GM12878 (cell line): ENCODE measurements at regions not wholly inside any gene's neighbourhood (a gene's known extent, or its start where the extent isn't known, plus 50 kb on each side); places are given as distances from the start of the nearest gene placed in this dataset.

Source experiments
- ATAC-seq: fragments of 200-7000 bp; cut with Tn5 transposase; 3 replicates; pipeline ENCODE4 v1.9.1; 2020; ENCODE audit warnings: mild to moderate bottlenecking, moderate library complexity
- BruUV-seq: library from RNA; stranded (reverse); fragments of 400-500 nt; replicated peaks from 2 replicates; lab custom pipeline; 2021; lab: Mats Ljungman, UMichigan
- CTCF ChIA-PET: fragments of 300-600 bp; sonication (Branson Sonifier 250); formaldehyde crosslinking; extraction: SDS; loops from one replicate; lab custom pipeline; 2021; ENCODE audit warnings: inconsistent platforms; lab: Yijun Ruan, JAX
- POLR2A ChIA-PET: fragments of 350-600 bp; formaldehyde crosslinking; extraction: SDS; loops from one replicate; lab custom pipeline; 2021; ENCODE audit warnings: inconsistent platforms; lab: Charles Lee
- RAD21 ChIA-PET: fragments of 300-600 bp; sonication (Branson Sonifier 250); formaldehyde crosslinking; loops from one replicate; lab custom pipeline; 2023; ENCODE audit warnings: antibody characterized with exemption; ENCODE audit not compliant: unreplicated experiment; lab: Charles Lee
- SMC1A ChIA-PET: fragments of 300-600 bp; sonication (Branson Sonifier 250); formaldehyde crosslinking; loops from one replicate; lab custom pipeline; 2023; ENCODE audit not compliant: unreplicated experiment, uncharacterized antibody; lab: Charles Lee
- DNase-seq: peaks from one replicate; pipeline ENCODE4 v3.0.0-alpha.2; 2011; ENCODE audit warnings: low read depth, low spot score
- FAIRE-seq: peaks from 3 replicates; lab custom pipeline; 2011; peaks lifted over from hg19 to GRCh38; lab: Jason Lieb, UNC
- H2AFZ ChIP-seq: 2 replicates; pipeline ENCODE4 v1.6.0; 2011; ENCODE audit warnings: low read depth, low read length, control low read depth; ENCODE audit not compliant: control insufficient read depth
- H3K27ac ChIP-seq: 2 replicates; pipeline ENCODE4 v1.5.1; 2011; ENCODE audit warnings: control low read depth; ENCODE audit not compliant: control insufficient read depth, insufficient read depth
- H3K27me3 ChIP-seq, 2 experiments: replicated peaks in 1 of 2; 2 replicates each; pipeline versions ENCODE4 v1.6.0 to v1.6.1; 2011; ENCODE audit warnings: low read length in 1 of 2; ENCODE audit not compliant: control insufficient read depth in 2 of 2, insufficient read depth in 2 of 2
- H3K36me3 ChIP-seq, 2 experiments: 2 replicates each; pipeline ENCODE4 v1.5.1; 2011; ENCODE audit warnings: low read length in 1 of 2; ENCODE audit not compliant: control insufficient read depth in 2 of 2, insufficient read depth in 2 of 2
- H3K4me1 ChIP-seq: 2 replicates; pipeline ENCODE4 v1.6.1; 2011; ENCODE audit warnings: mild to moderate bottlenecking, low read length, moderate library complexity, mixed read lengths; ENCODE audit not compliant: control insufficient read depth, insufficient read depth
- H3K4me2 ChIP-seq: 2 replicates; pipeline ENCODE4 v1.6.0; 2011; ENCODE audit warnings: control low read depth; ENCODE audit not compliant: control insufficient read depth, insufficient read depth
- H3K4me3 ChIP-seq: fragments of 200-600 bp; sonication (generic); 2 replicates; pipeline ENCODE4 v1.5.1; 2016
- H3K79me2 ChIP-seq: 2 replicates; pipeline ENCODE4 v1.6.0; 2011; ENCODE audit warnings: low read length; ENCODE audit not compliant: control insufficient read depth, insufficient read depth
- H3K9ac ChIP-seq: 2 replicates; pipeline ENCODE4 v1.8.0; 2011; ENCODE audit warnings: low read length, control low read depth, mixed read lengths; ENCODE audit not compliant: control insufficient read depth, insufficient read depth
- H3K9me3 ChIP-seq: replicated peaks from 3 replicates; pipeline ENCODE4 v1.5.1; 2011; ENCODE audit warnings: mild to moderate bottlenecking, low read length; ENCODE audit not compliant: control insufficient read depth, insufficient read depth
- H4K20me1 ChIP-seq: 2 replicates; pipeline ENCODE4 v1.6.0; 2011; ENCODE audit not compliant: control insufficient read depth, insufficient read depth
- ATF7 ChIP-seq: fragments of 450-650 bp; IDR thresholded peaks from 2 replicates; pipeline ENCODE4 v1.6.1; 2016; ENCODE audit warnings: low read depth, mild to moderate bottlenecking
- BACH1 ChIP-seq: fragments of 450-650 bp; IDR thresholded peaks from 2 replicates; pipeline ENCODE4 v1.6.1; 2017; ENCODE audit warnings: mild to moderate bottlenecking, borderline replicate concordance
- BCL11A ChIP-seq: IDR thresholded peaks from 2 replicates; pipeline ENCODE4 v1.6.1; 2011; ENCODE audit warnings: low read depth, low read length
- CREB1 ChIP-seq: IDR thresholded peaks from 2 replicates; pipeline ENCODE4 v1.6.1; 2012; ENCODE audit warnings: low read depth, mild to moderate bottlenecking, inconsistent platforms
- IRF4 ChIP-seq: IDR thresholded peaks from 2 replicates; pipeline ENCODE4 v1.6.1; 2011; ENCODE audit warnings: low read depth, low read length
- NBN ChIP-seq: fragments of 450-650 bp; IDR thresholded peaks from 2 replicates; pipeline ENCODE4 v1.6.1; 2016
- NFIC ChIP-seq: IDR thresholded peaks from 2 replicates; pipeline ENCODE4 v1.6.1; 2012; ENCODE audit warnings: low read depth, mild to moderate bottlenecking, inconsistent platforms, low read length, moderate library complexity
- PAX5 ChIP-seq: IDR thresholded peaks from 2 replicates; pipeline ENCODE4 v1.6.1; 2011; ENCODE audit warnings: low read depth, low read length, borderline replicate concordance
- PBX3 ChIP-seq: IDR thresholded peaks from 2 replicates; pipeline ENCODE4 v1.6.1; 2011; ENCODE audit warnings: mild to moderate bottlenecking, low read depth, low read length, moderate library complexity; ENCODE audit not compliant: insufficient replicate concordance
- POLR2A ChIP-seq: IDR thresholded peaks from 2 replicates; pipeline ENCODE4 v1.6.1; 2011; ENCODE audit warnings: low read depth, mild to moderate bottlenecking, low read length
- RAD21 ChIP-seq: IDR thresholded peaks from 2 replicates; pipeline ENCODE4 v1.6.1; 2011; ENCODE audit warnings: mild to moderate bottlenecking, low read depth, low read length, moderate library complexity; ENCODE audit not compliant: insufficient read depth
- SP1 ChIP-seq: IDR thresholded peaks from one replicate; pipeline ENCODE4 v1.6.1; 2011; ENCODE audit warnings: low read depth, low read length
- STAT3 ChIP-seq: IDR thresholded peaks from 2 replicates; pipeline ENCODE4 v1.6.1; 2011; ENCODE audit warnings: low read depth, low read length, improper control_type of control experiment
- SUZ12 ChIP-seq: fragments of 200-600 bp; sonication (generic); IDR thresholded peaks from one replicate; pipeline ENCODE4 v1.6.1; 2018; ENCODE audit warnings: antibody characterized with exemption, mild to moderate bottlenecking; ENCODE audit not compliant: unreplicated experiment
- WGBS: methylation state at CpG from one replicate; pipeline ENCODE4 v1.1.6; 2016; ENCODE audit warnings: low lambda C conversion rate; ENCODE audit not compliant: insufficient replicate concordance, insufficient coverage; ENCODE audit errors: missing lambda C conversion rate; 5-methylcytosine and 5-hydroxymethylcytosine counted together
- in situ Hi-C: fragments of 300-500 bp; cut with MboI; formaldehyde crosslinking; loops from 9 replicates; pipeline ENCODE4 v1.14.3; 2018; ENCODE audit warnings: mixed read lengths
- intact Hi-C: fragments of 100-400 bp; cut with micrococcal nuclease; formaldehyde crosslinking; loops from one replicate; pipeline ENCODE4 v1.14.2; 2022; ENCODE audit not compliant: unreplicated experiment
- TF ChIP-seq, protein P1 (sequence below): fragments of 450-650 bp; IDR thresholded peaks from 2 replicates; pipeline ENCODE4 v1.6.1; 2016; ENCODE audit warnings: mild to moderate bottlenecking, moderate library complexity, borderline replicate concordance

DNA sequence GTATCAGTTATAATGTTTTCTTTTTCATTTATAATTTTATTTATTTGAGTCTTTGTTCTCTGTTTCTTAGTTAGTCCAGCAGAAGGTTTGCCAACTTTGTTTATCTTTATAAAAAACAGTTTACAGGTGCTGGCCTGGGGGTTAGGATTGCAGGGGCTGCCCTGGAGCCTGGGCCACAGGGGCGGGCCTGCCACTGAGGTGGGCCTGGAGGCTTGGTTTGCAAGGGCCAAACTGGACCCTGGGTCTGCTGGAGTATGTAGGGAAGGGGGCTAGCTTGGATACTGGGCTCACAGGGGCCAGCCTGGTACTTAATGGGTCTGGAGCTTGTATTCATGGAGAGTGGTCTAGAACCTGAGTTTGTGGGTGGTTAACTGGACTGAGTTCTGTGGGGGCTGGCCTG lies 789.9 kb upstream of the ADGRL4 start:
- no TSS peak for BruUV-seq
- DNase-seq (no peak), FAIRE-seq (no peak), ATAC-seq (no peak)
- SMC1A ChIA-PET: no interaction called here
- Histone ChIP-seq H4K20me1 (no peaks in the 10 kb centered on the region), H3K4me2 (no peak overlapping the region), H3K9me3 (no peaks in the 10 kb centered on the region), H3K79me2 (no peaks in the 10 kb centered on the region), H3K4me3 (no peak overlapping the region), H3K27ac (no peak overlapping the region), H3K27me3 (no peaks in the 10 kb centered on the region), H3K4me1 (no peaks in the 10 kb centered on the region), H3K9ac (no peak overlapping the region), H2AFZ (no peak overlapping the region), H3K36me3 (no peaks in the 10 kb centered on the region)
- WGBS: 0% methylated on average over 1 of the region's 1 CpG
- CTCF ChIA-PET: no interaction called here
- in situ Hi-C loops: no loop called here
- no peak for TF ChIP-seq STAT3
- TF ChIP-seq IRF4: no peak
- no peak for TF ChIP-seq POLR2A
- no peak for TF ChIP-seq NFIC
- TF ChIP-seq RAD21: no peak
- TF ChIP-seq BACH1: no peak
- no peak for TF ChIP-seq NBN
- TF ChIP-seq BCL11A: no peak
- POLR2A ChIA-PET: no interaction called here
- intact Hi-C loops: no loop called here
- RAD21 ChIA-PET: no interaction called here

DNA sequence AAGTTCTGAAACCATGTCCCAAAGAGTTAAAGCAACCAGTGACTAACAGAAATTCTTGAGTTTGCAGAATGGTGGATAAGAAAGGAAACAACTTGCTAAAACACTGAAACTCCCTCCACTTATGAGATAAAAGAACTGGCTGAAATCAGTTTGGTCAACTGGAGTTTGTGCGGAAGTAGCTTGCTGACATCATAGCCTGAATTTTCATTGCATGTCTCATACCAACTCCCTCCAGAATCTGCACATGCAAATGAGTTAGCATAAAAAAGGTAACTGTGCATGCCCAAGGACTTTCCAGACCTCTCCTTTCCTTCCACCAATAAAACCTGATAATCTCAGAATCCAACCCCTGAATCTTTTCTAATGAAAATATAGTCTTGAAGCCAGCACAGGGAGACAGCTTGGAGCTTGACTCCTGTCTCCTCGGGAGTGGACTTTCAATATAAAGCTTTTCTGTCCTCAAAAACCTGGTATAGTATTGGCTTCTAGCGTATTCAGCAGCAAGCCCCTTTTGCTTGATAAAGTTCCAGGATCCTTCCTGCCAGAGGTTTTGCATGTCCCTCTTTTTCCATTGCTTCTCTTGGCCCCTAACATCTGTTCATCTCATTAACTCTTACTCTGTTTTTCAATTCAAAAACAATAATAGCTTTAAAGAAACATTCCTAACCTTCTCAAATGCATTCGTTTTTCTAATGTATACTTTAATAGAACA lies 785.8 kb upstream of the ADGRL4 start:
- WGBS: 11% methylated on average over 4 of the region's 4 CpGs
- H3K36me3 ChIP-seq: no peaks in the 10 kb centered on the region
- no peak for ATAC-seq
- no peaks in the 10 kb centered on the region for H3K9me3 ChIP-seq
- ChIA-PET RAD21 (no interaction called here), POLR2A (interaction anchor here (1.3 kb wide), 1 partner anchor 14 kb away, joined by 4 read pairs; no protein-coding TSS in a partner anchor), CTCF (interaction anchor here (0.6 kb wide), 1 partner anchor 289 kb away, joined by 3 read pairs; no protein-coding TSS in a partner anchor), SMC1A (interaction anchor here (1.1 to 1.4 kb wide), 2 partner anchors 10 to 12 kb away, joined by 3 read pairs; no protein-coding TSS in a partner anchor)
- H3K4me1 ChIP-seq: no peaks in the 10 kb centered on the region
- no peak for FAIRE-seq
- intact Hi-C loops (no loop called here), in situ Hi-C loops (no loop called here)
- H3K4me3 ChIP-seq: no peak overlapping the region
- no peaks in the 10 kb centered on the region for H4K20me1 ChIP-seq
- no peaks in the 10 kb centered on the region for H3K79me2 ChIP-seq
- H3K4me2 ChIP-seq: no peak overlapping the region
- H3K27me3 ChIP-seq: no peaks in the 10 kb centered on the region
- no peak overlapping the region for H2AFZ ChIP-seq
- H3K9ac ChIP-seq: no peak overlapping the region
- DNase-seq: no peak
- H3K27ac ChIP-seq: no peak overlapping the region
- no TSS peak for BruUV-seq
- TF ChIP-seq PBX3 (no peak), ATF7 (no peak), PAX5 (no peak), SP1 (no peak), SUZ12 (no peak), CREB1 (no peak)
- TF ChIP-seq, protein P1, sequence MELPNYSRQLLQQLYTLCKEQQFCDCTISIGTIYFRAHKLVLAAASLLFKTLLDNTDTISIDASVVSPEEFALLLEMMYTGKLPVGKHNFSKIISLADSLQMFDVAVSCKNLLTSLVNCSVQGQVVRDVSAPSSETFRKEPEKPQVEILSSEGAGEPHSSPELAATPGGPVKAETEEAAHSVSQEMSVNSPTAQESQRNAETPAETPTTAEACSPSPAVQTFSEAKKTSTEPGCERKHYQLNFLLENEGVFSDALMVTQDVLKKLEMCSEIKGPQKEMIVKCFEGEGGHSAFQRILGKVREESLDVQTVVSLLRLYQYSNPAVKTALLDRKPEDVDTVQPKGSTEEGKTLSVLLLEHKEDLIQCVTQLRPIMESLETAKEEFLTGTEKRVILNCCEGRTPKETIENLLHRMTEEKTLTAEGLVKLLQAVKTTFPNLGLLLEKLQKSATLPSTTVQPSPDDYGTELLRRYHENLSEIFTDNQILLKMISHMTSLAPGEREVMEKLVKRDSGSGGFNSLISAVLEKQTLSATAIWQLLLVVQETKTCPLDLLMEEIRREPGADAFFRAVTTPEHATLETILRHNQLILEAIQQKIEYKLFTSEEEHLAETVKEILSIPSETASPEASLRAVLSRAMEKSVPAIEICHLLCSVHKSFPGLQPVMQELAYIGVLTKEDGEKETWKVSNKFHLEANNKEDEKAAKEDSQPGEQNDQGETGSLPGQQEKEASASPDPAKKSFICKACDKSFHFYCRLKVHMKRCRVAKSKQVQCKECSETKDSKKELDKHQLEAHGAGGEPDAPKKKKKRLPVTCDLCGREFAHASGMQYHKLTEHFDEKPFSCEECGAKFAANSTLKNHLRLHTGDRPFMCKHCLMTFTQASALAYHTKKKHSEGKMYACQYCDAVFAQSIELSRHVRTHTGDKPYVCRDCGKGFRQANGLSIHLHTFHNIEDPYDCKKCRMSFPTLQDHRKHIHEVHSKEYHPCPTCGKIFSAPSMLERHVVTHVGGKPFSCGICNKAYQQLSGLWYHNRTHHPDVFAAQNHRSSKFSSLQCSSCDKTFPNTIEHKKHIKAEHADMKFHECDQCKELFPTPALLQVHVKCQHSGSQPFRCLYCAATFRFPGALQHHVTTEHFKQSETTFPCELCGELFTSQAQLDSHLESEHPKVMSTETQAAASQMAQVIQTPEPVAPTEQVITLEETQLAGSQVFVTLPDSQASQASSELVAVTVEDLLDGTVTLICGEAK: no peak
